ENCODE measurements at regions not wholly inside any gene's neighbourhood (a gene's known extent, or its start where the extent isn't known, plus 50 kb on each side); places are given as distances from the start of the nearest gene placed in this dataset.

- no peak for TF ChIP-seq CTCF (IDR thresholded peaks at IDR 0.05)
- TF ChIP-seq POLR2A (IDR thresholded peaks at IDR 0.05): no peak
These were observed 1280.5 kb upstream of the CDH2 start for GRCh38 chr18:29457316-29457889.

Data from body of pancreas (tissue), 4 donors.